NCI-H82 (cell line): ENCODE measurements at regions not wholly inside any gene's neighbourhood (a gene's known extent, or its start where the extent isn't known, plus 50 kb on each side); places are given as distances from the start of the nearest gene placed in this dataset.

ENCODE experiments used
- DNase-seq: peaks from one replicate; lab custom pipeline; 2025; lab: John Stamatoyannopoulos, UW

DNA sequence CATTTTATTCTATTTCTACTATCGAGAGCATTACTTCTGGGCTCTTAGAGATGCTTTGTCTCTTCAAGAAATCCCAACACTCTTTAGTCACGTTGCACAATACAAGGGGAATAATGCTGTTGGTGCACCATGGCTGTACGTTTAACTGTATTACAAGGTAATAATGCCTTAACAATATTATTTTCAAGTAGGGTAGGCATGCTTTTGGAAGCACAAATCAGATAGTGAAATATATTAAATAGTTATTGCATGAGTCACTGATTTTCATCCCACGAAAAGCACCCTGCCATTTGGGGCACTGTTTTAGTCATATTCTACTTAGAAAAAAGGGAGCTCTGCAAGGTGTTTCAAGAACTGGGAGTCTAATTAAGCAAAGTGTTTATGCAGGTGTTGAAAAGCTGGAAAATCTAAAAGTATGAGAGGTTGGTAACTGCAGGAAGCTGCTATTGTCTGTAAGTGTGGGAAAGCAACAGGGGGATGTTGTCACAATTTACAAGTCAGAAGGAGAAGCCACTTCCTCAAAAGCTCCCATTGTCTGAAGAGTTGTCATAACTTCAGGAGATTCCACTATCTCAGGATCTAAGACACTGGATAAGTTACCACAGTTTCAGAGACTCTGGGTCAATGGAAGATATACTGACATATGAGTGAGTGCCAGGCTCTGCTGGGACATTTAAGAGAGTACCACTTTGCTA lies 218.2 kb downstream of the JRKL start:
- no peak for DNase-seq

DNA sequence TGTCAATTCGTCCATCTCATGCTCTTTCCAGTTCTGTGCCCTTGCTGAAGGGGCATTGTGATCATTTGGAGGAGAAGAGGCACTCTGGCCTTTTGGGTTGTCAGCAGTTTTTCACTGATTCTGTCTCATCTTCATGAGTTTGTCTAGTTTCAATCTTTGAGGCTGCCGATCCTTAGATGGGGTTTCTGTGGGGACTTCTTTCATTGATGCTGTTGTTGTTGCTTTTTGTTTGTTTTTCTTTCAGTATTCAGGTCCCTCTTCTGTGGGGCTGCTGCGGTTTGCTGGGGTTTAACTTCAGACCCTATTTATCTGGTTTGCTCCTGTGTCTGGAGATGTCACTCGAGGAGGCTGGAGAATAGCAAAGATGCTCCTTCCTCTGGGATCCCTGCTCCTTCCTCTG lies 224.3 kb downstream of the JRKL start:
- no peak for DNase-seq

GRCh38 chr11:96614846-96615245 lies 225.0 kb downstream of the JRKL start:
- DNase-seq, result peak; percentile 99

DNA sequence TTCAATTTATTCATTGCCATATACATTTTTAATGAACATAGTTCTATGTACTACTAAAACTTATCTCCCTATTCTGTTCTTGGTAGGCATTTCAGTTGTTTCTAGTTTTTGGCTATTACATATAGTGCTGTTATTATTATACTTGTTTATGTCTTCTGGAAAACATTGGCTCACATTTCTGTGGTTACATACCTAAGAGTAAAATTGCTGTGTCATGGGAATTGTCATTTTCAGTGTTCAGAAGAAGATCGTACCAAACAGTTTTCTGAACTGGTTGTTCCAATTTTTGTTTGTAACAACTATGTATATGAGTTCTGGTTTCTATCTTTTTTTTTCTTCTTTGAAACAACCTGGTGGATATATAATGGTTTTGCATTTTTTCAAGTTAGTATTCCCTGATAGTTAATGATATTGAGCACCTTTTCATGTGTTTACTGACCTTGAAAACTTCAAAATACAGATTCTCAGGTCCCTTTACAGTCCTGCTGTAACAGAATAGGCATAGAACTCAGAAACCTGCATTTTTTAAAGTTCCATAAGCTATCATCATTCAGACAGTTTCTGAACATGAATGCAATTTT lies 230.7 kb downstream of the JRKL start:
- no peak for DNase-seq

GRCh38 chr11:96621161-96621560 lies 231.3 kb downstream of the JRKL start:
- DNase-seq, result no peak

- DNase-seq, result no peak
These were observed 232.3 kb downstream of the JRKL start for GRCh38 chr11:96622026-96622634.

GRCh38 chr11:96624126-96624525 lies 234.3 kb downstream of the JRKL start:
- DNase-seq, result no peak

DNA sequence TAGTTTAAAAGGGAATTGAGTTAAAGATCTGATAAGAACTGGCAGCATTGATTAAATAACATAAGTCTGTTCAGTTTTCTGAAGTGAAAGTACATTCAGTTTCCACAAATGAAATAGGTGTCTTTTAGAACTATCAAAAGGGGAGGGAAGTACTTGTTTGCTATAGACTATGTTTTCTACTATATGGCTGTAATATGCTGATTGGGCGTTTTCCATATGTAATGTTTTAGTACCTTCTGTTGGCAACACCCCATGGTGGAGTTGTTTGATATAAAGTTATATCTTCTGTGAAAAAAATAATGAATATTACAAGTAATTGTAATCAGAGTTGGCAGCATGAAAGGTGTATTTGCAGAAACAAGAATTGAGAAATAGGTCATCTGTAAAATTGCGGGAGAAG lies 237.6 kb downstream of the JRKL start:
- no peak for DNase-seq

- DNase-seq, result no peak
These were observed 245.8 kb downstream of the JRKL start for GRCh38 chr11:96635655-96636054.

DNA sequence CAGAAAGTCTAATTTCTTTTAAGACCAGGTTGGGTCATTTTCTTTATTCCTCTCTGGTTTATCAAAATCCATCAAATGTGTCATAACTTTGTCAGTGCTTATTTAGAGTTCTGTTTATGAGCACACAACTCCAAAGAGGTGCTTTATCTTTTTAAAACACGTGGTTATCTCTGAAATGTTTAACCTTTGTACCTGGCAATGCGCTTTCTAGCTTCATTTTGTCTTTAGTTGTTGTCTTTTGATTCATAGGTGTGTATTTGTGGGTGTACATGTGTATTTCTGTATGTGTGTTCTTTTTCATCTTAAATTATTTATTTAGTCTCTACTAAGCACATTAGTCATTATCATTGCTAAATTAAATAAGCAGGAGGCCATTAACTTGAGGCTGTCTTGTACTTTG lies 251.4 kb downstream of the JRKL start:
- DNase-seq, result no peak

GRCh38 chr11:96642583-96642982 lies 252.8 kb downstream of the JRKL start:
- no peak for DNase-seq

DNA sequence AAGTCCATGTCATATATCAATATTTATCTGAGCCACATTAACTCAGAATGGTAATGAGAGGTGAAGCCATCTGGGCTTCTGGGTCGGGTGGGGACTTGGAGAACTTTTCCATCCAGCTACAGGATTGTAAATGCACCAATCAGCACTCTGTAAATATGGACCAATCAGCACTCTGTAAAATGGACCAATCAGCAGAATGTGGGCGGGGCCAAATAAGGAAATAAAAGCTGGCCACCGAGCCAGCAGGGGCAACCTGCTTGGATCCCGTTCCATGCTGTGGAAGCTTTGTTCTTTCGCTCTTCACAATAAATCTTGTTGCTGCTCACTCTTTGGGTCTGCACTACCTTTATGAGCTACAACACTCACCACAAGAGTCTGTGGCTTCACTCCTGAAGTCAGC lies 253.4 kb downstream of the JRKL start:
- no peak for DNase-seq

GRCh38 chr11:96647621-96648020 lies 257.8 kb downstream of the JRKL start:
- DNase-seq, result no peak

- DNase-seq, result no peak
These were observed 259.2 kb downstream of the JRKL start for GRCh38 chr11:96648991-96649390.

- no peak for DNase-seq
These were observed 262.7 kb downstream of the JRKL start for GRCh38 chr11:96652516-96652915.

DNA sequence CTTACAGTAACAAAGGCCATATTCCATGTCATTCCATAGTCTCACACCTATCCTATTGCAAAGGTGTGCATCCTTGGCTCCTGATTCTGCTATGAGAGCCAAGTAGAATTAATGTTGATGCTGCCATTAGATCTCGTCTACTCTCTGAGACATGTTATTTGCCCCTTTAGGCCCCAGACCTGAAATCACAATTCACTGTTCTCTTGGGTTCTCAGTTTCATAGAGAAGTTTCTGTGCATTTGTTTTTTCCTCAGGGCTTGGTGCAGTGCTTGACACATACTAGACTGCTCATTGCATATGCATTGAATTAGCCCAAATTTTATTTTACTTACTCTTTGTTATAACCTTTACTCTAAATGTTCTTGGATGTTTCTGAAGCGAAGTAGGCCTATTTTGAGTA lies 265.7 kb downstream of the JRKL start:
- no peak for DNase-seq

DNA sequence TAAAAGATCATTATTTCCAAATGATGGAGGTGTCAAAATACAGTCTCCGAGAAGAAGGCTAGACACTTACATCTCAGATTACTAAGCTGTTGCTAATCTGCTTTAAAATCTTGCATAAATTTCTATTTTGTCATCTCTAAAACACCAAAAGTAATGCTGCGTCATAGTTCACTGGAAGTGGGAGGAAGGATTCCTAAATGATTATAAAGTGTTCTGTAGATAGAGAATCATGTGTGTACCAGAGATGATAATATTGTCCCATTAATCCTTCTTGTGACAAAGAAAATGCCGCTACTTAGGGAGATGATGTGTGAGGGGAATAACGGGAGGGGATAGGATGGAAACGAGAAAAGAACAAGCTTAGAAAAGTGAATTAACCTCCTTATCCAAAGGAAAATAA lies 268.6 kb downstream of the JRKL start:
- no peak for DNase-seq

DNA sequence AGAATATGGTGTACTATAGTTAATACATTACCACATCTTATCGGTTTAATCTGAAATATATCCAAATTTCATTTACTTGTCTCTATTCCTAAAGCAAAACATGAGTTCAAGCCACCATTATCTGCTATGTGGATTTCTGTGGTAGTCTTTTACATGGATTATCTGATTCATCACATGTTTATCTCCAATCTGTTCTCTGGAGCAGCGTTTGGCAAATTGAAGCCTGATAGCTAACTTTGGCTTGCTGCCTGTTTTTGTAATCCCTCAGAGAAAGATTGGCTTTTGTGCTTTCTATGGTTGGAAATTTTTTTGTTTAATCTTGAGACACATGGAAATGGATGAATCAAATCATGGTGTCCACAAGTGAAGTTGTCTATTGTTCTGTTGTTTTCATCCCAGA lies 274.3 kb downstream of the JRKL start:
- DNase-seq, result peak; percentile 56

- DNase-seq, result peak; percentile 6
These were observed 290.6 kb downstream of the JRKL start for GRCh38 chr11:96680211-96681018.

GRCh38 chr11:96681019-96681716 lies 291.4 kb downstream of the JRKL start:
- no peak for DNase-seq

DNA sequence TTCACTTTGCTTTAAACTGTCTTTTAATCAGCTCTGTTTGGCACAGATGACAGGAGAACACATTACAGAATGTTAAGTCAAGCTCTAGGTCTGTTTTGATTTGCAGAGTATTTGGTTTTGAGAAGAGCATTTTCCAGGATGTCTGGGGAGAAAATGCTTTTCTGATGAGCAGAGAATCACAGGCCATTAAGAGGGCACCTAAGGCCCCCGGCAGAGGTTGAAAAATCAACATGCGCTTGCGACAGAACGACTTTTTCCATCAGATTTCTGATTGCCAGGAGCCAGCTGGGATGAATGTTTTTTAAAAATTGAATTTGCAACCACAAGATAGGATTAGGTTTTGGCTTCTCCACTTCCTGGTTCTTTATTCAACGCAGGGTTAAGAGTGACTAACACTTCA lies 304.5 kb downstream of the JRKL start:
- DNase-seq, result no peak

GRCh38 chr11:96696731-96697130 lies 306.9 kb downstream of the JRKL start:
- DNase-seq, result no peak
